ENCODE measurements at regions not wholly inside any gene's neighbourhood (a gene's known extent, or its start where the extent isn't known, plus 50 kb on each side); places are given as distances from the start of the nearest gene placed in this dataset.

DNA sequence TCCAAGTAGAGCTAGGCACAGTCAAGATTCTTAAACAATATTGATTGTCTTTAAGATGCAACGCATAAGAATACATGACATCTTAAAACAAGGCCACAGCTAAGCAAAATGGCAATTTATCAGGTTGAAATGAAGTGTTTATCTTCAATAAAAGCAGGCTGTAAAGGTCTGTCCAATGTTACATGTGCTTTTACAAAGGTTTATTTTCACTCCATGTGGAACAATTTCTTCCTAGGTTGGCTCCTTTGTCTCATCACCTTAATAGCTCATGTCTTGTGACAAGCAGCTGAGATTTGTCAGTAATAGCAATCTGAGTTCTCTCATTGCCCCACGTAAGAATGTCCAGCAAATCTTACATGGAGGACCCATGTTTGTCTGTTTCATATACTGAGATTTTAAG lies 437.6 kb downstream of the GPAM start:
- DNase-seq (ENCODE audit: low spot score): no peak

DNA sequence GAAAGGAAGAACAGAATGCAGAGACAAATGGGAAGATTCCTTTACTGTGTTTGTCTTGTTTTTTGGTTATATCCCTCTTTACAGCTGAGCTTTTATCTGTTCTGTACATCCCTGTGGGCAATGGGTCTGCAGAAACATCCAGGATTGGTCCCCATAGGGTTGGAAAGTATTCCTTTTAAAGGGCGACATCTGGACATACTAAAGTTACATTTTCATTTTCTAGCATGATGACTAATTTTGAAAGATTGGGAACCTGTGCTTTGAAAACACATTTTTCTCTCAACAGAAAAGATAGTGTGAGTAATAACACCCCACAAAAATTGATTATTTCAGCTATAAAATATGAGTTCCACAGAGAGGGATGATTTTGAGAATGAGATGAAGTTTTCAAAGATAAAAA lies 435.8 kb downstream of the GPAM start:
- no peak for DNase-seq (ENCODE audit: low spot score)

DNA sequence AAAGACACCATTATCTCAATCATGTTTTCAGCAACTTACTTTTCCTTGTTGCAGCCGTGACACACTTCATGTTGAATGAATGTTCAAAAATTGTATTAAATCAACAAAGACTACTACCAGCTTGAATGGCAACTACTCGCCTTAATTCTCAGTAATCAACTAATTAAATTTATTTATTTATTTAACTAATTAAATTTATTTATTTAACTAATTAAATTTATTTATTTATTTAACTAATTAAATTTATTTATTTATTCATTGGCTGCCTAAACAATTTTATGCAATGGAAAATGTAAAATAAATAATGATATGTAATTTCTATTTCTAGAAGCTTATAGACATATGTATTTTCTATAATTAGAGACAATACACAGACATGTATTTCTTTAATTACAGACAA lies 435.4 kb downstream of the GPAM start:
- no peak for DNase-seq (ENCODE audit: low spot score)

DNA sequence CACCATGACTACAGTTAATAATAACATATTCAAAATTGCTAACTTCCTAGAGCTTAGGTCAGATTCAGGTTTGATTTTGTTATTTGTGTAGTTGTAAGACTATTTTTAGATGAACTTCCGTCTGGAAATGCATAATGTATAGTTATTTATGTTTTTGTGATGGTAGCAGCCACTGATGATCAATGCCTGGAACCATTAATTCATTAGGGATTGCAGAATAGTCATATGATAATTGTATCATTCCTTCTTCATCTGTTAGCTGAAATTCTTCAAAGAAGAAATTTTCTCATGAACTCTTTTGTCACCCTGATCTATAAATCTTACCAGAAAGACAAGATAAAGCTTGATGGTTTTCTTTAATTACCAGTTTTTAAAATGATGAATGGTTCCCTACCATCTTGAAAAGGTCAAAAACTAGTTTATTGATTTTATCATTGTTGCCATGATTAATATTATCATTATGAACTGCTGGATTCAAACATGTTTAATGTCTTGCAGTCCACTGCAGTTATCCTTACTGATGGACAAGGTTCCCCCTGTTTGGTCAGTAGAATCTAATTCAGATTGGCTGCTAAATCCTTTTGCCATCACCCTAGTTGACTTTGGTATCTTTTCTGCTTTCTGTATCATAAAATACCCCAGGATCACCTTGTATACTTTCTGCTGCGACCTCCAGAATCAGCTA lies 433.3 kb downstream of the GPAM start:
- DNase-seq (ENCODE audit: low spot score): no peak

DNA sequence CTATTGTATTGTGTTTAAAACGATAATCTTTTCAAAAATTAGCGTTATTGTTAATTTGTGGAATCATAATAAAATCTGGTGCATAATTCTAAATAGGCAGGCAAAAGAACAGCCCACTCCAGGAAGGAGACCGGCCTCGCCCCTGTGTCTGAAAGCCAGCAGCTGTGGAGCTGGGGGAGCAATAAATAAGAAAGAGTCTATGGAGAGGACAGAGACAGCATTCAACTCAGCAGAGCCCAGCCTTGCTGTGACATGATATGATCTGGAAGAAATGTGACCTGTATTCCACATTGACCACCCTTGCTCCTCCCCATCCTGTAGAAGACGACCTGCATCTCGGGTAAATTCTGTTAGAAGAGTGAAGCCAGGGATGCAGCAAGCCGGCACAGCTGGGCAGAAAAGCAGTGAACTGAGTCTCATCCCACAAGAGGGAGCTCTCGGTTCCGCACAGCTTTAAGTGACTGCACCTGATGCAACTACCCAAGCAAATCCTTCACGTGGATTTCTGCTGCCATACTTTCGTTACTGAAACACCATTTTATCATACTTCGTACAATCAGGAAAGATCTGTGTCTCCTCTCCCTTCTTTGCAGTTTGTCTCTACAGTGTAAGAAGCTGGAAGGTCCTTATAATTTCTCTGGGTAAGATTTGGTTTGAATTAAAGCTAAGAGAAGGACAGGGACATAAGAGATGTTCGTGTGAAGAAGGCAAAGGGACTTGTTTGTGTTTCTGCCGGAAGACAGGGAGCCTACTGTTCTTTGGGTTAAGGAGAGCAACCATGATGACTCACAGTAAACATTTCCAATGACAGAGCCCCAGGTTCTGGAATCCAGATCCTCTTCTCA lies 427.1 kb downstream of the GPAM start:
- peak; percentile 60 for DNase-seq (ENCODE audit: low spot score)

DNA sequence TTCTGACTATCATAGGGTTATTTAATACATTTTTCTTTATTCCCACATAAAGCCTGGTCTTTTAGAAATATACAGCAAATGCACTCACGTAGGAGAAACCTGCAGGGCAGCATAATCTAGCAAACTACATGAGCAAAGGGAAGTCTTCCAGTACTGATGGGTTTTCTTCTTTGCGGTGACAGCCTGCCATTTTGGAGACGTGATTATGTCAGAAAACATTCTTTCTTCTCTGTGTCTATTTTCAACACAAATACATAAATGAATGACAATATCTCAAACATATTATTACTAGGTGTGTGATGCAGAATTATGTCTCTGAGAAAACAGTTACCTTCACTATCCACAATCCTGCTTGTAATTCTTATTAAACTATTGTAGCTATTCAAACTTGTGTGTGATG lies 425.0 kb downstream of the GPAM start:
- no peak for DNase-seq (ENCODE audit: low spot score)

DNA sequence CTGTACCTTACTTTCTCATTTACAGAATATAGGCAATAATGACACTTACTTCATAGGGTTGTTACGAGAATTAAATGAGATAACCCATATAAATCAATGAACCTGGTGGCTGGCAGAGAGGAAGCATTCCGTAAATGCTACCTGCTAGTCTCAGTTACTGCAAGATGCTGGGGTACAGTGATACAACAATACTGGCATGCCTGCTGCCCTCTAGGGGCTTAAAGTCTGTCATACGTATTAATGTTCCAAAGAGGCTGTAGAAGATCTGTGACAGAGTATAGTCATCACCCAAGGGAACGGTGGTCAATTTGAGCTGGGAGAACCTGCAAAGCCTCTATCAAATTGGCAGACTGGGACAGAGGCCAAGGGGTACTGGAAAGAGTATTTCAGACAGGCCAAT lies 421.5 kb downstream of the GPAM start:
- peak; percentile 6 for DNase-seq (ENCODE audit: low spot score)

DNA sequence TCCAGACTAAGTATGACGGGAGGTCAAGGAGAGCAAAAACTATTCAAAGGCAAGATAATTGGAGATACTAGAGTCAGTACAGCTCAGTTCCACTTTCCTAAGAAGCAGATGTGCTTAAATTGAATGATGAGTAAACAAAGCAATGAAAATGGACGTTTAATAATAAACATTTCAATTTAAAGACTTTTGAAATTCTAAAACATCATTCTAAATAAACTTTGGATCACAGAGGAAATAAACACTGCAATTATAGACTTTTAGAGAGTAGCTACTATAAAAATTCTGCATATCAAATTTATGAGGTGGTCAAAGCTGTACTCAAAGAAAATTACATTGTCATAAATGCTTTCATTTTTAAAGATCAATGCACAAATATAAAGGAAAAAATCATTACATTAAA lies 418.3 kb downstream of the GPAM start:
- DNase-seq (ENCODE audit: low spot score): no peak

DNA sequence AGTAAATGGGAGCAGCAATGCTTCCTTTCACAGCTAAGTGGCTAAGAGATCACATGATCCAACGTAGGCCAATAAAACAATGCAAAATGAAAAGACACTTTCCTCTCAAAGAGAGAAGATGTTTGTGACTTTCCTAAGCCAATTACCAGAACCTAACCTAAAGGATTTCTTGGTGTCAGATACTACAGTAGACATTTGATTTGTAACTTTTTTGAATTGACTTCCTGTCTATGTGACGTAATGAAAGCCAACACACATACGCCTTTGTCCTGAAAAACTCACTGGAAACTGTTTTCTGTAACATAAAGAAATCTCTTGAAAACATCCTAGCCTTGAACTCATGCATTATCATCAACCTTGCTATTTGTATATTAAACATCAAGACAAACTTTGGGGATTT lies 417.1 kb downstream of the GPAM start:
- DNase-seq (ENCODE audit: low spot score): no peak

DNA sequence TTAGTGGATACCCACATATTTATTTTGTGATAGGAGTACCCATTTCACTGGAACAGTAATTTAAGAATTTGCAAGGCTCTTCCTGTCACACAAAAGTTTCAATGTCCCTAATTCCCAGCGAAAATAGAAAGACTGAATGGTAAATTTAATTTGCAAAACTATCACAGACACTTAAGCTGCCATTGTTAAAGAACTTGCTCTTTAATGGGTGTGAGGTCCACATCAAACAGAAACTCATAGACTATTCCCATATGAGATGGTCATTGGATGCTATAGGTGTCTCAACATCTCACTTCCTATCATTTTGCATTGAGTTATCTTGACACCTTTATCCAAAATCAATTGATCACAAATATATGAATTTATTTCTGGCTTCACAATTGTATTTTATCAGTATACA lies 415.9 kb downstream of the GPAM start:
- DNase-seq (ENCODE audit: low spot score): no peak

DNA sequence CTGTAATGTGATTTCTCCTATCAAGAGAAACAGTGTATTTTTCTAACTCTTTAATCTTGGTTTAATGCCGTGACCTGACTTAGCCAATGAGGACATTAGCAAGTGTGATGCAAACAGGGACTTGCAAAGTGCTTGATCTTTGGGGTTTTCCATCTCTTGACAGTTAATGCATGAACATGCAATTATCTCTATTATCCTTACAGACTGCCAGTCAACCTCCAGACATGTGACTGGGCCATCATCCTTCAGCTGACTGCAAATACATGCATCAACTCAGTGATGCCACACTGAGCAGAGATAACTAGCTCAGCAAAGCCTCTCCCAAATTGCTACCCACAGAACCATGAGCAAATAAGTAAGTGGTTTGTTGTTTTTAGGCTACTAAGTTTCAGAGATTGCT lies 409.6 kb downstream of the GPAM start:
- DNase-seq (ENCODE audit: low spot score): no peak

DNA sequence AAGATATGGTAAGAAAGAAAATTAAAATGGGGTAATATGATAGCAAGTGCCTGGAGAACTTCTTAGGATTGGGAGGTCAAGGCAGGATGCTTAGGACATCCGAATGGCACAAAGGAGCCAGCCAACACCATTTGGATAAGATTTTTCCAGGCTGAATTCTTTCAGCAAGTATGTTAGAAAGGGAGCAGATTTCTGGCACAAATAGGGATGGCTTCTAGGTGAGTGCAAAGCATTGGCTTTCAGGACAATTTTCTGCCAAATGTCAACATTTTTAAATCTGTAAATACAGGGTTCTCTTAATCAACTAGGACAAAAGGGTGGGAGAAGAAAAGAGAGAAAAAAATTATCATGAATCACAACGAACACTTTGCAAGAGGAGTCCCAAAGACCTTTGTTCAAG lies 409.1 kb downstream of the GPAM start:
- no peak for DNase-seq (ENCODE audit: low spot score)

DNA sequence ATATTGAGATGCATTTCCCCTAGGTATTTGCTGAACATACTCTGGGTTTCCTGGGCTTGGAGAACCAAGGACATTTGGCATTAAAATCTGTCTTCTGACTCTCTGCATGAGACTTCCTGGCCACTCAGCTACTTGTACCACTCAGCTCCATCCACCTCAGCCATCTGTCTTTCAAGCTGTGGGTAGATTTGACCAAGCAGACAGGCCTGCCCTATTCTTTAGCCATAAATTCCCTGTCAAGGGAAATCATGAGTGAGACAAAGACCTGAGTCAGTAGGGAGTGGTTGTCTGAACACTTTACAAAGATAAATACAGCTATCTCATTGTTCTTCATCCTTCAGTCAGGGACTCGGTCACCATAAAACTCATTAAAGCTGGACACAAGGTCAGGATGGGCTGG lies 399.1 kb downstream of the GPAM start:
- no peak for DNase-seq (ENCODE audit: low spot score)

DNA sequence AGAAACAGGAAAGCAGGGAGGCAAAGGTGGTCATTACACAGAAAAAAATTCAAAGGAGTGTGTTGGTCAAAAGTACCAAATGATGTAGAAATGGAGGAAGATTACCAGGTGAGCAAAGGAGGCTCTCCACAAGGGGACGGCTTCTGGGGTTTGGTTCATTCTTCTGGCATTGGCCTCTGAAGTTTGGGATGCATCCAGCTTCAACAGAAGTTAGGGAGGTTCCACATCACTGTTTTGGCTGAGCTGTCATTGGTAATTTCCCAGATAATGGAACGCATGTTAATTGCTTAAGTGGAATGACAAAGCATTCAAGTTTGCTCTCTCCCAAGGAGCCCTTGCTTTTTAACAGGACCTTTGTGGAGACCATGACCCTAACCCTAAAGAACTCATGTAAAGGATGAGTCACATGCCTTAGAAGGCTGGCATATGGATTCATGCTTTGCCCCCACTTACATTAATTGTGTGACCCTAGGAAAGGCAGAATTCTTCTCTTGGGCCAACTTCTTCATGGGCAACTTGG lies 398.6 kb downstream of the GPAM start:
- no peak for DNase-seq (ENCODE audit: low spot score)

DNA sequence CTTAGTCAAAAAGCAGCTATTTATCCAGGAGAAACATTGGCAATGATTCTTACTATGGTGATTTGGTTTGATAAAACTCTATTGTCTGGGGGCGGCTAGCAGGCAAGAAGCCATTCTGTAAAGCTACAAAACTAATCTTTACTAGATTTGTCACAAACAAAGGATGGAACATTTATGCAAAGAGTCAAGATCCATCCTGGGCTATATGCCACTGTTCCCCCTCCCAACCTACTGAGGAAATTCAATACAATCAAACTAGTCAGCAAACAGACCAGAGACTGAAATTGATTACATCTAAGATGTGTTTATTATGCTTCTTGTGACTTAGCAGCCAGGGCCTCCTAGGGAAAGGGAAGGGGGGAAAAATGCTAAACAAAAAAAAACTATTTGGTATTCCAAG lies 397.6 kb downstream of the GPAM start:
- no peak for DNase-seq (ENCODE audit: low spot score)

DNA sequence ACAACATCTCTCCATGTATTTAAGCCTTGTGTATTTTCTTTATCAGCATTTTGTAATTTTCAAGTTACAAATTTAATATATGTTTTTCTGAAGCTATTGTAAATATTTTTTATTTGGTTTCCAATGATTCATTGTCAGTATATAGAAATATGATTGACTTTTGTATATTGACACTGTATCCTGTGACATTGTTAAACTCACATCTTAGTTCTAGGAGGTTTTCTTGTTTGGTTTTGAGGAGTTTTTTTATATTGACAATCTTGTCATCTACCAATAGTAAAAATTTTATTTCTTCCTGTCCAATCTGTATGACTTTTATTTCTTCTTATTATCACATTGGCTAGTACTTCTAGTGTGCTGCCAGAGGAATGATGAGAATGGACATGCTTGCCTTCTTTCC lies 393.7 kb downstream of the GPAM start:
- DNase-seq (ENCODE audit: low spot score): no peak

DNA sequence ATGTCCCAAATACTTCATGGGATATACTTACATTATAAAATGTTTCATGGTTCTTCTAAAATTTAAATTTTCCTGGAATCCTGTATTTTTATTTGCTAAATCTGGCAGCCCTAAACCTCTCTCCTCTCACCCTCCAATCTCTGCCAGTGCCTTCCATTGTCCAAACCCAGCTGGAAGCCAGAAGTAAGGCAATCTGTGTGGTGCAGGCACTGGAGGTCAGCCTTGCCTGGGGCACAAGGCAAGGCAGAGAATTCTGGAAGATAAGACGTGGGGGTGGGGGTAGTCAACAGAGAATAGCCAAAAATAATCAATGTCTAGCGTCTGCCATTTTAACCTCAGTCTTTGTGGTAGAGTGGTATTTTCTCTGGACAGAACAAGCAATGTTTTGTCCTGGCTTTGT lies 381.7 kb downstream of the GPAM start:
- no peak for DNase-seq (ENCODE audit: low spot score)

DNA sequence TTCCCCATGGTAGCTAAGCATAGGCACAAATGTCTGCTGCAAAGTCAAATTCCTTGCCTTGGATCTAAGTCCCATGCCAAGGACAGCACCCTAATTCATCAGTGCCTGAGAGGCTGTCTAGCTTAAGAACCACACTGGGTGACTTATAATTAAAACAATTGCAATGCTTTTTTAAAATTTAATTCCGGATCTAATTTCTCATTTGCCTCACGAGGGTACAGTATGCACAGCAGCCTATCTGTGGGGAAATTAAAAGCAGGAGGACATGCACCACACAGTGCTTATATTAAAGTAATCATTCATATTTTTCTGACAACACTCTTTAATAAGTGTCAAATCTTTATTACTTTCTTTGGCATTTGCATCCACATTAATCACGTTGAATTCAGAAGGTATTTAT lies 378.8 kb downstream of the GPAM start:
- no peak for DNase-seq (ENCODE audit: low spot score)

DNA sequence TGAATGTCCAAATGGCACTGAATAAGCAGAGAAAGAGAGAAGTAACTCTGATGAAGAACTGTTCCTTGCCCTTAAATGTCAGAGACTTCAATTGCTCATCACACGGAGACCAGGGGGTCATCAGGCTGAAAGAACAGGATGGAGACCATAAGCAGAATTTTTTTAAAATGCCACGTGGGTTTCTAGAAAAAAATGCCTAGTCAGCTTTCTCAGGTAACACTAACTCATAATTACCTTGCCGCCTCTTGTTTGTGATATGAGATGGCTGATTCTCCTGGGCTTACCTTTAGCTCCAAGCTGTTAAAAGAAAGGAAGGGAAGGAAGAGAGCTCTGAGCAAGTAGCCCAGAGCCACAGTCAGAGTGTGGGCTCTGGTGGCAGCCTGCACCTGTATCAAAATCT lies 372.0 kb downstream of the GPAM start:
- DNase-seq (ENCODE audit: low spot score): no peak

DNA sequence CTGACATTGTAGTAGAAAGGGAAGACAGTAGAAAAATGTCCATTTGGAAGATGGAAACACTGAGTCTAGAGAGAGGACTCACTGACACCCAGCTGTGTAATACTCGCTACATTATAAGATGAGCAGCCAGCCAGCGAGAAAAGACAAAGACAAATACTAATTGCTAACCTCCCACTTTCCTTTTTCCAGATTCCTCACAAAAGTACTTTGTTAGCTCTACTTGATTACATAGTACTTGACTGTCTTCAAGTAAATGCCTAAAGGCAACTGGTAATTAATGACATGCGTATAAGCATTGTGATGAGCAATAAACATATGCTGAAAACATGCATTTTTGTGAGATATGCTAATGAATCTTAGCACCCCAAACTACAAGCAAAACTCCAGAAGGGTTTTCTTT lies 363.1 kb downstream of the GPAM start:
- DNase-seq (ENCODE audit: low spot score): no peak

DNA sequence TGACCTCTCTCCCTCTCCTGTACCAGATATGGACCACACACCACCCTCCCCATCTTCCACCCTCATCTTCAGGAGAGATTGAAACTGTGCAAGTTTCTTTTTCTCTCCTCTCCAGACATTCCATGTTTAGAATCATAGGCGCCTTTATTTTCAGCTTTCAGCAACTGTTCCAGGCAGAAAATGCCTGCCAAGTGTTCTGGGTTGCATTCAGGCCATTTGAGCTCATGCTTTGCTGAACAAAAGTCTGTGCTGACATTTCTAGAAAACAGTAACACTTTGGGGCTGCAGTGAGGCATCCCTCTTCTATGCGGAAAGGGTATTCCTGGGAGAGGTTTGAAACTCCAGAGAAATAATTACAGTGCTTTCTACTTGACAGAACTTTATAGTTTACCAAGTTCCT lies 361.7 kb downstream of the GPAM start:
- no peak for DNase-seq (ENCODE audit: low spot score)

DNA sequence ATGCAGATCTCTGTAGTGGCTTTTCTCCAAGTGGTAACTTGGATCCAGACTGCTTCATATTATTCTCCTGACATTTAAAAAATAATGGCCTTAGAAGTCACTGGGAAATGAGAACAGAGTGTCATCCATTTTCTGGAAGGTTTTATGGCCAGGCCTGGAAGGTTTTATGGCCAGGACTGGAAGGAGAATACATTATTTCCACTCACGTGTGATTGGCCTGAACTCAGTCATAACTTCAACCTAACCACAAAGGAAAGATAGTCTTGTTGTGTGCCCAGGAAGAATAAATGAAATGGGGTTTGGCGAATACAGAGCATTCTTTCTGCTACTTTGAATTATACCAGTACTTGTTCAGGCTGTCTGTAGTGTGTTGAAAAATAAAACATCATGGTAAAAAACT lies 360.9 kb downstream of the GPAM start:
- DNase-seq (ENCODE audit: low spot score): no peak

DNA sequence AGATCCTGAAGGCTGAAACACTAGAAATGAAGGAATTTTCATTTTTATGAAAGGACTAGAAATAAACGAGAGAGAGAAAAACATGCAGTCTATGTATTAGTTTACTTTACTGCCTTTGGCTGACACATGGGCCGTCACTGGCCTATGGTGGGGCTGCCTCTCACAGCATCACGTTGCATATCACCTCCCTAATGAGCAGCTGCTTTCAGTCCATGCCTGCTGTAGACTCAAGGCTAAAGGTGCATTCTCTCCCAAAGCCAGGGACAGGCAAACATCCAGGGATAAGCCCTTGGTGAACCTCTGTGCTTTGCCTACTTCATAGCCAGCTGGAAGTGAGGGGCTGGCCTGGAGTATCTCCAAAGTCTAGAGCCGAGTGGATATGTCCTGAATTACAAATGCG lies 359.4 kb downstream of the GPAM start:
- no peak for DNase-seq (ENCODE audit: low spot score)

DNA sequence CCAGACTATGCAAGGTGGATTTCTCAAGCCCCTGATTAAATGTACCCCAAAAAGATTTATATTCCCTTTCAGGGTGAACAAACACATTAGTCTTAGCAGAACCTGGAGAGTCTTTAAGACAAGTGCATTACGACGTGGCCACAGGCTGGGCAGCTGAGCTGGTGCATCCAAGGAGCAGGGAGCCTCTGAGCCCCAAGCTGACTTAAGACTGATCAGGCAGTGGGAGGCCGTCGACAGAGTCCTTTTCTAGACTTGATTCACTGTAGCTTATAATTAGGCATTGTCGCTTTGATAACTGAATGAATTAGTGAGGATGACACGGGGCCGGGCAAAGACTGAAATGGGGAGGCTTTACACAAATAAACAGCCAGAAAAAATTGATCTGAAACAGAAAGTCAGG lies 353.2 kb downstream of the GPAM start:
- DNase-seq (ENCODE audit: low spot score): no peak

All from NAMALWA (cell line).